SW 1271 (cell line): ENCODE measurements at regions not wholly inside any gene's neighbourhood (a gene's known extent, or its start where the extent isn't known, plus 50 kb on each side); places are given as distances from the start of the nearest gene placed in this dataset.

Experiments used
- DNase-seq, 2 experiments: peaks; one replicate each; lab custom pipeline; 2025; lab: John Stamatoyannopoulos, UW

DNA sequence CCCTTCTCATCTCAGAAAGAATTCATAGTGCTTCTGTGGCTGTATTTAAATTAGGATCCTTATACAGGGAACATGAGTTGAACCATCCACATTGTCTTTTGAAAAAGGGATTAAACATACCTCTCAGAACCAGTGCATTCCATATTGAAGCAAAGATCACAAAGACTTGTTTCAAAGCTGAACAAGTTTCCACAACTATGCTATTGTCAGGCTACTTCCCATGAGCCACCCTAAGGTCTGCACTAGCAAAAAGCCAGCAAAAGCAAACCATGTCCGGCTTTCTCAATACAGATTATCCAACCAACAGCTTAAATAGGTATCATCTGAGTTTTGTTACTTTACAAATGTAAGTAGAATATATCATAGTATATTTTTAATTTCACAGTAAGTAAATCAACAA is 78.1 kb downstream of the SCG2 start:
- no peak for DNase-seq

DNA sequence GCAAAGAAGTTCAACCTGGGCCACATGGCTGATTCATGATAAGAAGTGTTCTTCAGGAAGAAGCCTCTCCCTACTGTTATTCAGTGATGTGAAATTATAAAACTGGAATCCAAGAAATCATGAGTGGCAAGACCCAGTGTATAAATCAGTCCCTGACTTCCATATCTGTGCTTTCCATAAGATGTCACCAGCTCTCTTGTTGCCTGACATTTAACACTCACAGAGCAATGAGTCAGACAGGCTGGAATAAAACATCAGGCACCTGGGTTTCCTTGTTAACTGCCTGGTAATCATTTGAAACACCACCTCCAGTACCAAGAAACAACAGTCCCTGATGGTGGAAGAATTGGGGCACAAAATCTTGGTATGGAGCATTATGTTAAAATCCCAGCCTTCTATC is 76.1 kb downstream of the SCG2 start:
- no peak for DNase-seq

- no peak for DNase-seq
These were observed 74.1 kb downstream of the SCG2 start for GRCh38 chr2:223528036-223528435.

GRCh38 chr2:223529696-223530095 is 72.5 kb downstream of the SCG2 start:
- no peak for DNase-seq

GRCh38 chr2:223530811-223531210 is 71.3 kb downstream of the SCG2 start:
- DNase-seq, result no peak

- no peak for DNase-seq
These were observed 70.0 kb downstream of the SCG2 start for GRCh38 chr2:223532161-223532560.

DNA sequence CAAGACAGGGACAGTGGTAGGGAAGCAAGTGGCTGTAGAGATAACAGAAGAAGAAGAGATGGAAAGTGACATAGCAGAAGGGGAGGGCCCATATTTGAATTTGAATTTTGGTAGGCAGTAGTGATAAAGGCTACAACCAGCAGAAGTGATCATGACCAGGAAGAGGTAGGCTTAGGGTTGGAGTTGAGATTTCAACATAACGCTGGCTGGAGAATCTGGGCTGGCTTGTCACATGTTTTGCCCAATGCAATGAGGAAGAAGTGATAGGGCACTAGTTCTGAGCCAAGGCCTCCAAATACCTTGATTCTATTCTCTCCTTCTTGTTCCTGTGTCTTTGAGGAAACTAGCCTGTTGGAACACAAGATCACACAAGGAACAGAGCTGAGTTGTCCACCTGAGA is 69.4 kb downstream of the SCG2 start:
- no peak for DNase-seq

DNA sequence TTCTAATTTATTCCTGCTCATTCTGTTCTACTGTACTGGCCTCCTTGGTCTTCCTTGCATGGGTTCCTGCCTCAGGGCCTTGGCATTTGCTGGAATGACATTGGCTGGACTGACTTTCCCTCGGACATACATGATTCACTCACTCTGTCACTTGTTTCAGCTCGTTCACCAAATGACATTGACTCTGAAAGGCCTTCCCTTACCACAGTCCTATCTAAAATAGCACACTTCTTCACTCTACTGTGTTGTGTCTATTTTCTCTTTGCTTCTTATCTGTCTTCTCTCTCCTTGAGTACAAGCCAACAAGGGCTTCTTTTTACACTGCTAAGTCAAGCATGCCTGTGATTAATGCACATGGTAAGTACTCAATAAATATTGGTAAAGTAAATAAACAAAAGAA is 65.6 kb downstream of the SCG2 start:
- no peak for DNase-seq

GRCh38 chr2:223537115-223537514 is 65.0 kb downstream of the SCG2 start:
- DNase-seq, result no peak

DNA sequence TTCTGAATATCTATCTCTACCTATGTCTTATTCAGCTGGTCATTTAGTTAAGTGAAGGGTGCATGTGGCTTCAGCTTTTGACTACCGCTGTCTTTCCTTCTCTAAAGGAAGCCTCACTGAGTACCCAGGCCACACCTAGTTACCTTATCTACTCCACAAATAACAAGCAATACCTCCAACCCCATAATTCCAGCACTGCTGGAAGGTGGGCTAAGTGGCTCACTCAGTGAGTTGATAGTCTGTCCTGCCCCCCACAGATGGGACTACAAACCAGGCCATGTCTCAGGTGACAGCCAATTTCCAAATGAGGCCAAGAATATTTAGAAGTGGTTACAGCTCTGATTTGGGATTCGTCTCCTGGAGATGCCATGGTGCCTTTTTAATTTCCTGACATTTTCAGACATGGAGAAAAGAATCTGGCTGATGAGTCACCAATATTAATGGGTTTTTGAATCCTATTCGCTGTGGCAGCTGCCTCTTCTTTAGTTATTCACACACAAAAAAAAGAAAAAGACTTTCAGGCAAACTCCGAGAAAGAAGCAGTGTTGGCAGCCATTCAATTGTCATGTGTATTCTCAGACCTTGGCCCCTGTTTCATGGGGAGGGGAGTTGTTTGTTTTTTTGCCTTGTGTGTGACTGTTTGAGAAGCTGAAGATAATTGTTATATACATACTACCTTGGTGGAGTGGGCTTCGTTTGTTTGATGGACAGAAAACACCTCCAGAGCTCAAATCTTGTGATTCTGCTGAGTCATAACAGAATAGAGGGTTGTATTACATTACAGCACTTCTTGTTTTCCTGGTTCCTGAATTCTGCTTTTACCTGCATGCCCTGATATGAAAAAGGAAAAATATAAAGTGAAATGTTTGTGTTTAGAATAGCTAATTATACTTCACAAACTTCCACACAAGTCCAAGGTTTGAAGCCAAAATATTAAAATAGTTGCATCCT is 64.2 kb downstream of the SCG2 start:
- DNase-seq, result no peak

DNA sequence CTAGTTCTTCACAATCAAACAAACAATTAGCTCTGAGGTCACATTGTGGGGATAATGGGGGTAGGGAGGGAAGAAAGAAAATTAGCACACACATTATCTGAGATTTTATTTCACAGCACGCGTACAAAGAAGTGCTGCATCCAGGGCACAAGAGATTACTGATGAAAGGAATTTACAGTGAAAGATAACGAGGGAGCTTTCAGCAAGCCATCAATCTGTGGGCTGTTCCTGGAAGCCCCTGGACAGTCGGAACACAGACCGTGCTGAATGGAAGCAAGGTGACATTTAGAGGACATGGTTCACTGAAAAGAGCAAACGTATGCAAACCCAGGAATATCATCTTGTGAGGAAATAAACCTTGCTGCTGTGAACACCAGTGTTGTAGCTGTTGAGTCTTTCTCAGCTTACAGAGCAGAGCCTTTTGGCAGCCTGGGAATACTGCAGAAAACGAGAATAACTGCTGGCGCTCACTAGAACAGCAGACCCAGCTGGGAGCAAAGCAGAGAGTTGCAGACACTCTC is 63.2 kb downstream of the SCG2 start:
- DNase-seq, result no peak

- DNase-seq, result no peak
These were observed 60.6 kb downstream of the SCG2 start for GRCh38 chr2:223541546-223541945.

- no peak for DNase-seq
These were observed 59.7 kb downstream of the SCG2 start for GRCh38 chr2:223542501-223542900.

GRCh38 chr2:223545406-223545805 is 56.8 kb downstream of the SCG2 start:
- no peak for DNase-seq

GRCh38 chr2:223545830-223546229 is 56.3 kb downstream of the SCG2 start:
- no peak for DNase-seq
